ENCODE measurements at regions not wholly inside any gene's neighbourhood (a gene's known extent, or its start where the extent isn't known, plus 50 kb on each side); places are given as distances from the start of the nearest gene placed in this dataset.

DNA sequence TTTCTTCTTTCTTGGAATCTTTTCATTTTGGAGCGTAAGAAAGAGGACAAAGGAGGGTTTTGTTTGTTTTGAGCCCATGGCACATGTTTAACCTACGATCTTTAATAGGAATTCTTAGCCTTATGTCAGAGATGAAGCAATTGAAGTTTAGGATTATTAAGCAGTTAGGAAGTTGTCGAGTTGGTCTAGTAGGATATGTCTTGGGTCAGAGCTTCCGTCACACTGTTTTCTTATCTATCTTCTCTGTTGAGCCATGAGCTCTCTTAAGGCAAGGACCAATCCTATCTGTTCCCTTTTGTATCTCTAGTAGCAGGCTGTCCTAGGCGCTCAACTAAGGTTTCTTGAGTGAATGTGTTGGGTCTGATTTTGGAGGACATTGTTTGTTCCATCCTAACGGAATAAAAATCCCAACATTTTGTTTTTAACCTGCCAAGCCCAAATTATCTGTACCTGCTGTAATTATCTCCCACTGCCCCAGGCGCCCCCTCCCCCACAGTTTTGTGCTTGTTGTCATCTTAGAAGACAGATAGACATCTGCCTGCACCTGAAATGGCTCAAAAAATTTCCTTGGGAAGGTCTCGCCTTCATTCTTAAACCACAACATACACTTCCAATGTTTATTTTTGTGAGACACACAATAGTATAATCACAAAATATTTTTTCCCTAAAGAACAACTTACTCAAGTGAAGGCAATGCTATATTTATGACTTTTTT, 95.3 kb upstream of the GADD45A start:
- H3K4me1 ChIP-seq, result no peaks in the 10 kb centered on the region
- H3K36me3 ChIP-seq, result no peaks in the 10 kb centered on the region
- H3K27me3 ChIP-seq, result no peaks in the 10 kb centered on the region
- H3K4me3 ChIP-seq (ENCODE audit: low read depth, low read length), result no peak overlapping the region
- TF ChIP-seq, protein P1, sequence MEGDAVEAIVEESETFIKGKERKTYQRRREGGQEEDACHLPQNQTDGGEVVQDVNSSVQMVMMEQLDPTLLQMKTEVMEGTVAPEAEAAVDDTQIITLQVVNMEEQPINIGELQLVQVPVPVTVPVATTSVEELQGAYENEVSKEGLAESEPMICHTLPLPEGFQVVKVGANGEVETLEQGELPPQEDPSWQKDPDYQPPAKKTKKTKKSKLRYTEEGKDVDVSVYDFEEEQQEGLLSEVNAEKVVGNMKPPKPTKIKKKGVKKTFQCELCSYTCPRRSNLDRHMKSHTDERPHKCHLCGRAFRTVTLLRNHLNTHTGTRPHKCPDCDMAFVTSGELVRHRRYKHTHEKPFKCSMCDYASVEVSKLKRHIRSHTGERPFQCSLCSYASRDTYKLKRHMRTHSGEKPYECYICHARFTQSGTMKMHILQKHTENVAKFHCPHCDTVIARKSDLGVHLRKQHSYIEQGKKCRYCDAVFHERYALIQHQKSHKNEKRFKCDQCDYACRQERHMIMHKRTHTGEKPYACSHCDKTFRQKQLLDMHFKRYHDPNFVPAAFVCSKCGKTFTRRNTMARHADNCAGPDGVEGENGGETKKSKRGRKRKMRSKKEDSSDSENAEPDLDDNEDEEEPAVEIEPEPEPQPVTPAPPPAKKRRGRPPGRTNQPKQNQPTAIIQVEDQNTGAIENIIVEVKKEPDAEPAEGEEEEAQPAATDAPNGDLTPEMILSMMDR (IDR thresholded peaks at IDR 0.05; ENCODE audit: low read depth, low read length), result no peak
- no peaks in the 10 kb centered on the region for H3K9me3 ChIP-seq
- DNase-seq, result no peak

DNA sequence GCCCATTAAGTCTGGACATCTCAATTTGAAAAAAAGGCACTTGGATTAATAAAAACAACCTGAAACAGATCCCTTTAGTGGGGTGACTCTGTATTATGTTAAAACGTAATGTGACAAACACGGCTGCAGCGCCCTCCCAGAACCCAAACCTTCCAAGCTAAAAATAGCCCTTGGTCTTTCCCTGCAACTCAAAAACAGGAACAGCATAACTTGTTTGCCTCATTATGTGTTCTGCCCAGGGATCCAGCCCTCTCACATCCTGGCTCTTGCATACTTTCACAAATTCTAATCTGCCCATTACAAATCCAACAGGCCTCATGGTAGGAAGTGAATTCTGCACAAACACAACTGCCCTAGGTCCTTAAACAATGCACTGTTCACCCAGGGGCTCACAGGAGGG, 94.7 kb upstream of the GADD45A start:
- TF ChIP-seq, protein P1 (IDR thresholded peaks at IDR 0.05; ENCODE audit: low read depth, low read length), result no peak

DNA sequence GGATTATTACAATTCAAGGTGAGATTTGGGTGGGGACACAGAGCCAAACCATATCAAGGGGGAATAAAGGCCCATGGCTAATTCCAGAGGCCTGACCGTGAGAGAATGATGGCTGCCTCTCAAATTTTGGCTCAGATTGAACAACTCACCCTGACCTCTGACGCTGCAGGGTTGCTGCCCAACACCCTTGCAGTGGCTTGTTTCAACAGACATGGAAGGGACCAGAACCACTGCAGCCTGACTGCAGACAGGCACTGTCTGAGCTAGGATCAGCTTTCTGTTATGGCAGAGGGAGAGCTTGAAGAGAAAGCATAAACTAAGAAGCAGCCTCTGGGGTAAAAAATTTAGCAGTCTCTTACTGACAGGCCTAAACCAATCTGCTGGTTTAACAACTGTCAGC, 90.2 kb upstream of the GADD45A start:
- no peaks in the 10 kb centered on the region for H3K36me3 ChIP-seq
- TF ChIP-seq, protein P1 (IDR thresholded peaks at IDR 0.05; ENCODE audit: low read depth, low read length), result no peak
- DNase-seq, result no peak
- H3K9me3 ChIP-seq, result no peaks in the 10 kb centered on the region
- no peak overlapping the region for H3K4me3 ChIP-seq (ENCODE audit: low read depth, low read length)
- no peaks in the 10 kb centered on the region for H3K4me1 ChIP-seq
- H3K27me3 ChIP-seq, result no peaks in the 10 kb centered on the region

More for the DNA sequence above, 94.7 kb upstream of the GADD45A start:
- no peak for DNase-seq
- Histone ChIP-seq H3K4me1 (no peaks in the 10 kb centered on the region), H3K9me3 (no peaks in the 10 kb centered on the region), H3K36me3 (no peaks in the 10 kb centered on the region), H3K4me3 (ENCODE audit: low read depth, low read length) (no peak overlapping the region), H3K27me3 (no peaks in the 10 kb centered on the region)

DNA sequence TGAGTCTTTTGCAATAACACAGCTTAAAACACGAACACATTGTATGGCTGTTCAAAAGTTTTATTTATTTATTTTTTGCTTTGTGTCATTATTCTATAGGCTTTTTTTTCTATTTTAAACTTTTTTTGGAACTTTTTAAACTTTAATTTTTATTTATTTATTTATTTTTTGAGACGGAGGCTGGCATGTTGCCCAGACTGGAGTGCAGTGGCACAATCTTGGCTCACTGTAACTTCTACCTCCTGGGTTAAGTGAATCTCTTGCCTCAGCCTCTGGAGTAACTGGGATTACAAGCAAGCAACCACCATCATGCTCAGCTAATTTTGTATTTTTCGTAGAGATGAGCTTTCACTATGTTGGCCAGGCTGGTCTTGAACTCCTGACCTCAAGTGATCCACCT, 88.3 kb upstream of the GADD45A start:
- H3K4me3 ChIP-seq (ENCODE audit: low read depth, low read length), result no peak overlapping the region
- TF ChIP-seq, protein P1 (IDR thresholded peaks at IDR 0.05; ENCODE audit: low read depth, low read length), result no peak
- H3K4me1 ChIP-seq, result no peaks in the 10 kb centered on the region
- DNase-seq, result no peak
- H3K27me3 ChIP-seq, result no peaks in the 10 kb centered on the region
- no peaks in the 10 kb centered on the region for H3K9me3 ChIP-seq
- no peaks in the 10 kb centered on the region for H3K36me3 ChIP-seq

DNA sequence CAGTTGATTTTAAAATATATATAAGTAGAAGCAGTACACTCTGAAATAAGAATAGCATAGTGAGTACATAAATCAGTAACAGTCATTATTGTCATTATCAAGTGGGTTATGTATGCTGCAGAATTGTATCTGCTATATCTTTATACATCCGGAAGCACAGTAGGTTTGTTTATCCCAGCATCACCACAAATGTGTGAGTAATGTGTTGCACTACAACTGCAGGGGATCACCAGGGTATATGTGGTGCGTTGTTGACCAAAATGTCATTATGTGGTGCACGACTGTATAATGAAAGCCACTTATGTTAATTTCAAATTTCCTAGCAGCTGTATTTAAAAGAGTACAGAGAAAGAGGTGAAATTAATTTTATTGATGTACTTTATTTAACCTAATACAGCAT, 87.7 kb upstream of the GADD45A start:
- no peak overlapping the region for H3K4me3 ChIP-seq (ENCODE audit: low read depth, low read length)
- DNase-seq, result no peak
- H3K9me3 ChIP-seq, result no peaks in the 10 kb centered on the region
- TF ChIP-seq, protein P1 (IDR thresholded peaks at IDR 0.05; ENCODE audit: low read depth, low read length), result no peak
- no peaks in the 10 kb centered on the region for H3K36me3 ChIP-seq
- no peaks in the 10 kb centered on the region for H3K27me3 ChIP-seq
- no peaks in the 10 kb centered on the region for H3K4me1 ChIP-seq

DNA sequence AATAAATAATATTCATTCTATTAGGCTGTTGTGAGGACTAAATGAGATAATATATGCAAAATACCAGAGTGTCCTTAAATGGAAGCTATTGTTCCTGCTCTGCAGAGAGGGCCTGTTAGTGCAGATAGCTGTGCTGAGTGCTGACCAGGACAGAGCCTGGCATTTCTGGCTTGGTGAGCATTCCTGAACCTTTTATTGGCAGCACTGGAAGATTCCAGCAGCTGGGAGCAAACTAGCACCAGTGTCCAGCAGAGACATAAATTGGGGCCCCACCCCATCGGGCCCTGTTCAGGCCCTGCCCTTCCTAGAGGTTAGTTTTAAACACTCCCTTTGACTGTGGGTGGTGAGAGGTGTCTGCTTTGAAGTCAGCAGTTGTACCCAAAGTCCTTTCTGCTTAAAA, 85.9 kb upstream of the GADD45A start:
- no peaks in the 10 kb centered on the region for H3K9me3 ChIP-seq
- H3K27me3 ChIP-seq, result no peaks in the 10 kb centered on the region
- DNase-seq, result no peak
- no peaks in the 10 kb centered on the region for H3K4me1 ChIP-seq
- no peak overlapping the region for H3K4me3 ChIP-seq (ENCODE audit: low read depth, low read length)
- H3K36me3 ChIP-seq, result no peaks in the 10 kb centered on the region
- TF ChIP-seq, protein P1 (IDR thresholded peaks at IDR 0.05; ENCODE audit: low read depth, low read length), result no peak

Measured in BE2C (cell line).